HG02884 (cell line): ENCODE measurements at regions not wholly inside any gene's neighbourhood (a gene's known extent, or its start where the extent isn't known, plus 50 kb on each side); places are given as distances from the start of the nearest gene placed in this dataset.

Experiments
- ATAC-seq: cut with Tn5 transposase; IDR thresholded peaks from one replicate; pipeline ENCODE4 v1.9.1; 2021; ENCODE audit warnings: mild to moderate bottlenecking, moderate library complexity; ENCODE audit not compliant: unreplicated experiment

DNA sequence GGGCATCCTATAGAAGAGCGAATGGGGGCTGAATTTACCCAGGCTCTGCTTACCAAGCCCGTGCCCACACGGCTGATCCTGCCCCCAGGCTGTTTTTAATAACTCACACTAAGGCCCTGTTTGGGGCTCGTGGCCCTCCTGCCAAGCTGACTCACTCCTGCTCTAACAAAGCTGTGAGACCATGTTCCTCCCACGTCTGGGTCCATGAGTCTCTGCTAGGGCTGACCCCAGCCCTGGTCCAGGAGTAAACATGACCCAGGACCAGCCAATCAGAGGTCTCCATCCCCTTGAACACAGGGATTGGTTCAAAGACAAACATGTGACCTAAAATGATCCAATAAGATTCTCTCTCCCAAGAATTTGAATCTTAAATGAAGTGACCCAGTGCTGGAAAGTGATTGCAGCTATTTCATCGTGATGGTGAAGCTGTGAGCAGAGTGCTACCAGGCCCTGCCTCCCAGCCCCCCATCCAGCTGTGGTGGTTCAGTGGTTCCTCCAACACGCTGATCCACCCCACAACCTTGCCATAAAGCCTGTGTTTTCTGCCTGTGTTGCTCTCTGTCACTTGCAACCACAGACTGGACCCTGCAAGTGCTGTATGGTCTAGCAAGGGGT, 57.2 kb downstream of the C16orf82 start:
- ATAC-seq: no peak

DNA sequence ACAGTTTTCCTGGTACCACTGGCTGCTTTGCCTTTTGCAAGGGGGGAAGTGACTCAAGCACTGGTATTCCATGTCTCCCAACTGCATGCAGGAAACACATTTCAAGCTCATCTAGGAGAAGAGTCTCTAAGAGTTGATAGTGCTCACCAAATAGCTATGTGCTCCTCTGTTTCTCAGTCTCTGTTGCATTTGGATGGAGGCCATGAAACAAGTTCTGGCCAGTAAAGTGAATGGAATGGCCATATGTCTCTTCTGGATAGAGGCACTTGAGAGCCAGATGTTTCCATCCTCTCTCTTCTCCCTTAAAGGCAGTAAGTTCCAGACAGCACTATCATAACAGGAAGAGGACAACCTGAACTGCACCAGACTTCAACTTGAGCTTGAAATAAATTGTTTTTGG, 60.6 kb downstream of the C16orf82 start:
- ATAC-seq: no peak

DNA sequence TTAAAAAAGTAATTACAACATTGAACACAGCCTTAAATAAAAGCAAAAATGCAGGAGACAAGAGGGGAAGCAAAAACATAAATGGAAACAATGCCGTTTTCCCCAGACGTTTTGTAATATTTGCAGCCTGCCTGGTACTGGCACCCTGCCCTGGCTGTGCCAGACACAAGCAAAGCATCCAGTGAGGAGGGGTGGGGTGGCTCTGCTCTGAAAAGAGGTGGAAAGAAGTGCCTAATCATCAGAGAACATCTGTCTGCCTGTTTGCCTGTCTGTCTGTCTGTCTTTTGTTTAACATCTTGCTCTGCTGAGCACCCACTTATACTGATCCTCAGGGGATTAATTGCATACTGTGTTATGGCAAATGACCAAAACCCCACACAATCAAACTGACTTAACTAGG, 62.7 kb downstream of the C16orf82 start:
- no peak for ATAC-seq

DNA sequence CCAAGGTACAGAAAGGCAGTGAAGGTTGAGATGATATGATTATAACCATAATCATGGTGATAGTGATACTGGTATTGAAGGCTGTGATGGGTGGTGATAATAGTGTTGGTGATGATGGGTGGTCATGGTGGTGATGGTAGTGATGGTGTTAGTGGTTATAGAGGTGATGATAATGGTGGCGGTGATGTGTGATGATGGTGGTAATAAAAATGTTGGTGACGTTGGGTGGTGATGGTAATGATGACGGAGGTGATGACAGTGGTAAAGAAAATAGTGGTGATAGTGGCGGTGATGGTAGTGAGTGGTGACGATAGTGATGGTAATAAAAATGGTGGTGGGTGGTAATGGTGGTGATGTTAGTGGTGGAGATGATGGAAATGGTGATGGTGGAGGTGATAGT, 65.1 kb upstream of the KDM8 start:
- ATAC-seq: no peak

DNA sequence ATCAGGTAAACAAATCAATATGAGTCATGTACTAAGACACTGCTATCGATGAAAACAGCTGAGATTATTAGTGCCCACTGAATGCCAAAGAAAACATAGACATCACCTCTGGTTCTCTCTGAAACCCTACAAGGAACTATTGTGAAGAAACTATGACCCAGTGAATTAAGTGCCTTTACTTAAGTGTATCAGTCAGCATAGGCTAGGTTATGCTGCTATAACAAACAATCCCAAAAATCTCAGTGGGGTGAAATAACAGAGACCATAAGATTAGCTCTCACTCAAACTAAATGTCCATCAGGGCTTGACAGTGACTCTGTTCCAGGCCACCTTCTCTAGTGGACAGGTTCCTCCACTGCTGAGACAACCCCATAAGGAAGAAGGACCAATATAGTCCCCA, 57.7 kb upstream of the KDM8 start:
- ATAC-seq: no peak

DNA sequence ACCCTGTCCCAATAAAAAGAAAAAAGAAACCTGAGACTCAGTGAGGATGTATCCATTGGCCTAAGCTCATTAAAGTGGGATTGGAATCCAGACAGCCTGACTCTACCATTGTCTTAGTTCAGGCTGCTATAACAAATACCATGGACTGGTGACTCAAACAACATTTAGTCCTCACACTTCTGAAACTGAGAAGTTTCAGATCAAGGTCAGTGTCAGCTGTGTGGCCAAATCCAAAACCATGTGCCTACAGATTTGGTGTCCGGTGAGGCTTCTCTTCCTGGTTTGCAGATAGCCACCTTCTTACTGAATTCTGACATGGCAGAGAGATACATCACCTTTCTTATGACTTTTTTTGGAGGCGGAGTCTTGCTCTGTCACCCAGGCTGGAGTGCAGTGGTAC, 53.3 kb upstream of the KDM8 start:
- ATAC-seq: peak; percentile 70

DNA sequence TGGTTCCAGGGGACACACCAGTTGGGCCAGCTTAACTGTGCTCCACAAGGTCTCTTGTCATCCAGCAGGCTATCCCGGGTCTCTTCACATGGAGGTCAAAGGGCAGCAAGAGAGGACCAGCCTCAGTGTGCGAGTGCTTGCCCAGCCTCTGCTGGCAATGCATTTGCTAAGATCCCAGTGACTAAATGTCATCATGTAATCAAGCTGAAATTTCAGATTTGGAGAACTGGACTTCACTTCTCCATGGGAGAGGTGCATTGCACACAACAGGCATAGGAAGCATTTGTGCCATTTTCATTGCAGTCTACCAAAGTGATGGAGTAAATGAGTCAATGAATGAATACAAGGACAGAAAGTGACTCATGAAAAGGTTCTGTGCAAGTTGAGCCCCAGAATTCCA, 51.2 kb upstream of the KDM8 start:
- ATAC-seq: no peak

DNA sequence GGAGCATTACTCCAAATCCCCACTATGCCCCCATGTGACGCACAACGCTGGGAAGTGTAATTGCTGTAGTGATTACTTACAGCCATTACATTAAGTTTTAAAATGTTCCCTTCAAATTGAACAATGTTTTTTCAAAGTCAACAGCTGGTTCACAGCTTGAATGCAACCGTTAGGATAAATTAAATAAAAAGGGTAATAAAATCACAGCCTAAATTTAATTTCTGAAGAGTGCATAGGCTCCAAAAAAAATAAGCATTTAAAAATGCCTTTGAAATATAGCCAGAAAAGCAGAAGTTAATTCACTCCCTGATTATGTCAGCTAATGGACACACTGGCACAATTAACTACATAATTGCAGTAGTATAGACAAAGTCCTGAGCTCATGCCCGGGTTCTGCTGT, 50.5 kb upstream of the KDM8 start:
- no peak for ATAC-seq
